IPS DF 4.7 (cell line): ENCODE measurements at regions not wholly inside any gene's neighbourhood (a gene's known extent, or its start where the extent isn't known, plus 50 kb on each side); places are given as distances from the start of the nearest gene placed in this dataset.
"Not testable (repeated sequence)": the region's sequence is repeated elsewhere in the genome, so short reads cannot be mapped to it uniquely, and the experiment has no call there.

ENCODE experiments used
- DNase-seq: peaks from one replicate; pipeline ENCODE4 v3.0.0-alpha.2; 2013; ENCODE audit warnings: low spot score; ENCODE audit errors: extremely low read depth

- no peak for DNase-seq
Measured at GRCh38 chr2:136331226-136331625, 213.3 kb upstream of the CXCR4 start.

- no peak for DNase-seq
Measured at GRCh38 chr2:136328207-136328795, 210.4 kb upstream of the CXCR4 start.

GRCh38 chr2:136327162-136327852, 209.4 kb upstream of the CXCR4 start:
- DNase-seq: no peak

GRCh38 chr2:136325844-136326331, 207.9 kb upstream of the CXCR4 start:
- no peak for DNase-seq

- DNase-seq: no peak
Measured at GRCh38 chr2:136324966-136325365, 207.0 kb upstream of the CXCR4 start.

- no peak for DNase-seq
Measured at GRCh38 chr2:136323935-136324334, 206.0 kb upstream of the CXCR4 start.

GRCh38 chr2:136323195-136323594, 205.2 kb upstream of the CXCR4 start:
- DNase-seq: no peak

- no peak for DNase-seq
Measured at GRCh38 chr2:136322428-136322827, 204.5 kb upstream of the CXCR4 start.

- no peak for DNase-seq
Measured at GRCh38 chr2:136319651-136320050, 201.7 kb upstream of the CXCR4 start.

- DNase-seq: no peak
Measured at GRCh38 chr2:136319237-136319636, 201.3 kb upstream of the CXCR4 start.

GRCh38 chr2:136314240-136314639, 196.3 kb upstream of the CXCR4 start:
- DNase-seq: no peak

- DNase-seq: not testable (repeated sequence)
Measured at GRCh38 chr2:136312568-136312967, 194.6 kb upstream of the CXCR4 start.

- DNase-seq: no peak
Measured at GRCh38 chr2:136310797-136311603, 193.1 kb upstream of the CXCR4 start.

GRCh38 chr2:136310005-136310495, 192.1 kb upstream of the CXCR4 start:
- DNase-seq: no peak

GRCh38 chr2:136308611-136309010, 190.7 kb upstream of the CXCR4 start:
- no peak for DNase-seq

- DNase-seq: no peak
Measured at GRCh38 chr2:136306836-136307235, 188.9 kb upstream of the CXCR4 start.

- DNase-seq: no peak
Measured at GRCh38 chr2:136305517-136306192, 187.7 kb upstream of the CXCR4 start.

- no peak for DNase-seq
Measured at GRCh38 chr2:136301006-136301405, 183.1 kb upstream of the CXCR4 start.

GRCh38 chr2:136298631-136299030, 180.7 kb upstream of the CXCR4 start:
- DNase-seq: no peak

- DNase-seq: no peak
Measured at GRCh38 chr2:136297994-136298393, 180.0 kb upstream of the CXCR4 start.

GRCh38 chr2:136297312-136297711, 179.4 kb upstream of the CXCR4 start:
- DNase-seq: no peak

- DNase-seq: no peak
Measured at GRCh38 chr2:136295168-136295567, 177.2 kb upstream of the CXCR4 start.
